WERI-Rb-1 (cell line): ENCODE measurements at regions not wholly inside any gene's neighbourhood (a gene's known extent, or its start where the extent isn't known, plus 50 kb on each side); places are given as distances from the start of the nearest gene placed in this dataset.

ENCODE experiments used
- DNase-seq: peaks from one replicate; pipeline ENCODE4 v3.0.0-alpha.2; 2020
- H3K27ac ChIP-seq: fragments of 250-450 bp; sonication (Bioruptor Pico); 2 replicates; pipeline ENCODE4 v1.5.1; 2020; ENCODE audit warnings: mild to moderate bottlenecking, moderate library complexity
- H3K27me3 ChIP-seq: fragments of 250-450 bp; sonication (Bioruptor Pico); 2 replicates; pipeline ENCODE4 v1.5.1; 2021; ENCODE audit warnings: mild to moderate bottlenecking, low read depth, moderate library complexity; ENCODE audit not compliant: insufficient read depth, severe bottlenecking
- H3K36me3 ChIP-seq: fragments of 250-450 bp; sonication (Bioruptor Pico); 2 replicates; pipeline ENCODE4 v1.5.1; 2020; ENCODE audit warnings: mild to moderate bottlenecking, moderate library complexity
- H3K4me3 ChIP-seq: 2 replicates; pipeline ENCODE4 v1.5.1; 2011; ENCODE audit warnings: low read depth, mild to moderate bottlenecking, control low read depth, low read length
- H3K9me3 ChIP-seq: fragments of 250-450 bp; sonication (Bioruptor Pico); 2 replicates; pipeline ENCODE4 v1.5.1; 2021; ENCODE audit warnings: mild to moderate bottlenecking, moderate library complexity; ENCODE audit not compliant: severe bottlenecking
- TF ChIP-seq, protein P1 (sequence below): IDR thresholded peaks from 2 replicates; pipeline ENCODE4 v1.5.1; 2011; ENCODE audit warnings: low read depth, mild to moderate bottlenecking, control low read depth, inconsistent platforms, low read length

GRCh38 chr2:196479350-196479749 is 160.2 kb upstream of the CCDC150 start:
- Histone ChIP-seq H3K36me3 (no peaks in the 10 kb centered on the region), H3K4me3 (no peak overlapping the region), H3K27ac (no peak overlapping the region), H3K9me3 (no peaks in the 10 kb centered on the region), H3K27me3 (no peaks in the 10 kb centered on the region)
- DNase-seq = no peak
- TF ChIP-seq, protein P1, sequence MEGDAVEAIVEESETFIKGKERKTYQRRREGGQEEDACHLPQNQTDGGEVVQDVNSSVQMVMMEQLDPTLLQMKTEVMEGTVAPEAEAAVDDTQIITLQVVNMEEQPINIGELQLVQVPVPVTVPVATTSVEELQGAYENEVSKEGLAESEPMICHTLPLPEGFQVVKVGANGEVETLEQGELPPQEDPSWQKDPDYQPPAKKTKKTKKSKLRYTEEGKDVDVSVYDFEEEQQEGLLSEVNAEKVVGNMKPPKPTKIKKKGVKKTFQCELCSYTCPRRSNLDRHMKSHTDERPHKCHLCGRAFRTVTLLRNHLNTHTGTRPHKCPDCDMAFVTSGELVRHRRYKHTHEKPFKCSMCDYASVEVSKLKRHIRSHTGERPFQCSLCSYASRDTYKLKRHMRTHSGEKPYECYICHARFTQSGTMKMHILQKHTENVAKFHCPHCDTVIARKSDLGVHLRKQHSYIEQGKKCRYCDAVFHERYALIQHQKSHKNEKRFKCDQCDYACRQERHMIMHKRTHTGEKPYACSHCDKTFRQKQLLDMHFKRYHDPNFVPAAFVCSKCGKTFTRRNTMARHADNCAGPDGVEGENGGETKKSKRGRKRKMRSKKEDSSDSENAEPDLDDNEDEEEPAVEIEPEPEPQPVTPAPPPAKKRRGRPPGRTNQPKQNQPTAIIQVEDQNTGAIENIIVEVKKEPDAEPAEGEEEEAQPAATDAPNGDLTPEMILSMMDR = no peak

DNA sequence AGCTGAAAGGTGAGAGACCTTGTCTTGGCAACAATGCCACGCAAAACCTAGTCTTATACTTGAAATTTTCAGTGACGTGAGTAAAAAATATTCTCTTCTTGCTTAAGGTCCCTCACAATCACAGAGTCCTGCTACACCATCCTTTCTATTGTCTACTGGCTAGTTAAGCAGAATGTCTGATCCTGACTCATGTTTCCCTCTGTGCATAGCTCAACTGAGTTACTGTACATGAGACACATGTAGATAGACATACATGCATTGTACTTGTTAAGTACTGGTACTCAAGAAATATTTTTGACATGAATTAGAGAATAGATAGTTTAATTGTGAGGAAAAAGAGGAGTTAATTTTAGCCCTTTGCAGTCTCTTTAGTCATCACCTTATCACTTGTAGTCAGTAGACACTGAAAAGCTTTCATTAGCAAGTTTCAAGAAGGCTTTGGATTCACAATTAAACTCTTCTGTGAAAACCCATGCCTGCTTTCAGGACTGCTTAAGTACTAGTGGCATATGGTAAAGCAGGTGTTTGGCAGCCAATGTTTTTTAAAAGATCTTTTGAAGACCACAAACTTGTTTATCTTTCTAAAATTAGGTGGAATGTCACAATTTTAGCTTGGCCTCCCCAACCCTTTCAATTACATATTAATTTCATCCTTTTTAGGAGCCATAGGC is 158.7 kb upstream of the CCDC150 start:
- H3K27me3 ChIP-seq = no peaks in the 10 kb centered on the region
- H3K27ac ChIP-seq = no peak overlapping the region
- H3K9me3 ChIP-seq = no peaks in the 10 kb centered on the region
- DNase-seq = no peak
- TF ChIP-seq, protein P1 = no peak
- no peaks in the 10 kb centered on the region for H3K36me3 ChIP-seq
- no peak overlapping the region for H3K4me3 ChIP-seq

DNA sequence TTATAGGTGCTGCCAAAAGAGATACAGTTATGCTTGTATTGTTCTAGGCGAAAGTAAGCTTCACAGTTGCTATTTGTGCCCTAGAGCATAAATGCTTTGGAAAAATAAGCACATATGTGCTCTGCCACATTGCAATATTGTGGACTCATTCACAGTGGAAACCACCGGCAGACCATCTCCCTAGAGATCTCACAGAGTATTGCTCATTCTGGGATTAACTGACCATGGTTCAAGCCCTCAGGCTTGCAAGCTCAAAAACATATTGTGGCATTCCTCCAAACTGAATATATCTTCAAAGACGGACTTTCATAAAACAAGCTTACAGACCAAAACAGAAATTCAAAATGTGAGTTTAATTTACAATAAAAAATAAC is 158.2 kb upstream of the CCDC150 start:
- TF ChIP-seq, protein P1 = no peak
- DNase-seq = no peak
- Histone ChIP-seq H3K9me3 (no peaks in the 10 kb centered on the region), H3K27me3 (no peaks in the 10 kb centered on the region), H3K36me3 (no peaks in the 10 kb centered on the region), H3K4me3 (no peak overlapping the region), H3K27ac (no peak overlapping the region)

GRCh38 chr2:196482119-196483065 is 157.1 kb upstream of the CCDC150 start:
- Histone ChIP-seq H3K9me3 (no peaks in the 10 kb centered on the region), H3K27ac (no peak overlapping the region), H3K36me3 (no peaks in the 10 kb centered on the region), H3K27me3 (no peaks in the 10 kb centered on the region), H3K4me3 (no peak overlapping the region)
- TF ChIP-seq, protein P1 = no peak
- no peak for DNase-seq

- Histone ChIP-seq H3K27me3 (no peaks in the 10 kb centered on the region), H3K36me3 (no peaks in the 10 kb centered on the region), H3K27ac (no peak overlapping the region), H3K9me3 (no peaks in the 10 kb centered on the region), H3K4me3 (no peak overlapping the region)
- TF ChIP-seq, protein P1 = no peak
- no peak for DNase-seq
These were observed 153.4 kb upstream of the CCDC150 start for GRCh38 chr2:196486146-196486545.
